Kidney epithelial cell (primary cell): ENCODE measurements at regions not wholly inside any gene's neighbourhood (a gene's known extent, or its start where the extent isn't known, plus 50 kb on each side); places are given as distances from the start of the nearest gene placed in this dataset.

Experiments
- DNase-seq: peaks from one replicate; pipeline ENCODE4 v3.0.0-alpha.2; 2010; ENCODE audit warnings: low read depth
- H3K27me3 ChIP-seq: 2 replicates; pipeline ENCODE4 v1.6.0; 2011; ENCODE audit warnings: low read length; ENCODE audit not compliant: control insufficient read depth, insufficient read depth
- H3K36me3 ChIP-seq: 2 replicates; pipeline ENCODE4 v1.5.1; 2011; ENCODE audit warnings: low read length; ENCODE audit not compliant: control insufficient read depth, insufficient read depth
- H3K4me3 ChIP-seq: 2 replicates; pipeline ENCODE4 v1.5.1; 2011; ENCODE audit warnings: low read depth, mild to moderate bottlenecking, control low read depth, low read length
- TF ChIP-seq, protein P1 (sequence below): IDR thresholded peaks from 2 replicates; pipeline ENCODE4 v1.5.1; 2011; ENCODE audit warnings: mild to moderate bottlenecking, moderate library complexity, low read length, control low read depth, inconsistent platforms; ENCODE audit not compliant: insufficient read depth, poor library complexity, severe bottlenecking

DNA sequence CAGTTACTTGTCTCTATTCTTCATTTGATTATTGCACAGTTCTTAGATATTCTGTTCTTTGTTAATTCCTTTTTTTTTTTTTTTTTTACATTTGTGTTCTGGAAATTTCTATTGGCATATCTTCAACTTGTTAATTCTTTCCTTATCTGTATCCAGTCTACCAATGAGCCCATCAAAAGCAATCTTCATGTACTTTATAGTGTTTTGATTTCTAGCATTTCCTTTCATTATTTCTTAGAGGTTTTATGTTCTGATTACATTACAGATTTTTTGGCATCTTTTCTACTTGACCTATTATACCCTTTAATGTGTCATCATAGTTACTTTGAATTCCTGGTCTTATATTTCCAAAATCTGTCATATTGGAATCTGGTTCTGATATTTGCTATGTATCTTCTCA, 2194.8 kb downstream of the PCDH9 start:
- Histone ChIP-seq H3K4me3 (no peak overlapping the region), H3K36me3 (no peaks in the 10 kb centered on the region), H3K27me3 (no peaks in the 10 kb centered on the region)
- TF ChIP-seq, protein P1, sequence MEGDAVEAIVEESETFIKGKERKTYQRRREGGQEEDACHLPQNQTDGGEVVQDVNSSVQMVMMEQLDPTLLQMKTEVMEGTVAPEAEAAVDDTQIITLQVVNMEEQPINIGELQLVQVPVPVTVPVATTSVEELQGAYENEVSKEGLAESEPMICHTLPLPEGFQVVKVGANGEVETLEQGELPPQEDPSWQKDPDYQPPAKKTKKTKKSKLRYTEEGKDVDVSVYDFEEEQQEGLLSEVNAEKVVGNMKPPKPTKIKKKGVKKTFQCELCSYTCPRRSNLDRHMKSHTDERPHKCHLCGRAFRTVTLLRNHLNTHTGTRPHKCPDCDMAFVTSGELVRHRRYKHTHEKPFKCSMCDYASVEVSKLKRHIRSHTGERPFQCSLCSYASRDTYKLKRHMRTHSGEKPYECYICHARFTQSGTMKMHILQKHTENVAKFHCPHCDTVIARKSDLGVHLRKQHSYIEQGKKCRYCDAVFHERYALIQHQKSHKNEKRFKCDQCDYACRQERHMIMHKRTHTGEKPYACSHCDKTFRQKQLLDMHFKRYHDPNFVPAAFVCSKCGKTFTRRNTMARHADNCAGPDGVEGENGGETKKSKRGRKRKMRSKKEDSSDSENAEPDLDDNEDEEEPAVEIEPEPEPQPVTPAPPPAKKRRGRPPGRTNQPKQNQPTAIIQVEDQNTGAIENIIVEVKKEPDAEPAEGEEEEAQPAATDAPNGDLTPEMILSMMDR, result no peak
- DNase-seq, result no peak

DNA sequence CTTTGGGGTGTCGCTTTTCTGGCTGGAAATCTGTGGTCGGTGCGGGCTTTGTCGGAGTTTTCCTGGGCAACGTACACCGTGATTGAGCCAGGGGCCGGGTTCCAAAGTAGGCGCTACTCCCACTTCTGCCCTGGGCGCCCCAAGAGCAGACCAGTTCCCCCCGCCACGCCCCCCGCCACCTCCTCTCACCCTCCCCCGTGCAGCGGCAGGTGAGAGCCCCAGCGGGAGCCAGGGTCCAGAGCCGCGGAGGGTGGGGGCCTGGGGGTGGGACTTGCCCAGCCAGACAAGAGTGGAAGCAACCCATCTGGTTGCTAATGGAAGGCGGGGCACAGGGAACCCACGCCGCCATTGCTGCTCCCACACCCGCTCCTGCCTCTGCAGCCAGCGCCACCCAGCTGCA, 2195.9 kb downstream of the PCDH9 start:
- TF ChIP-seq, protein P1, result no peak
- DNase-seq, result no peak
- no peaks in the 10 kb centered on the region for H3K27me3 ChIP-seq
- H3K4me3 ChIP-seq, result no peak overlapping the region
- no peaks in the 10 kb centered on the region for H3K36me3 ChIP-seq

DNA sequence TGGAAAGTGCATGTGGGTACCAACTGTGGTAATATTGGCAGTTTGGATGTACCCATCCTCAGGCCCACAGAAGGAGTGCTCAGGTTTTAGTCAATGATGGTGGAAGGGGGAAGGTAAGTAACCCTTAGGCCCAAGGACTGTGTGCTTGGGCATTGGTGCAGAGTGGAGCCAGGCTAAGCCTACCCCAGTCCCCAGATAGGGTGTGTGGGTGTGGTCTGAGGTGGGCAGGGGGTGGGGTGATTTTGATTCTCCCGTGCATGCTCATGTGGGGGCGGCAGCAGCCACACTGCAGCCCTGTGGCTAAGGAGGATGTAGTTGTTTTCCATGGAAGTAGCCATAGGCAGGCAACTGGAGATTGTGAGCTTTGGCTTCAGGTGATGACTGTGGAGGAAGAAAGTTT, 2197.3 kb downstream of the PCDH9 start:
- H3K4me3 ChIP-seq, result no peak overlapping the region
- no peaks in the 10 kb centered on the region for H3K36me3 ChIP-seq
- no peak for DNase-seq
- TF ChIP-seq, protein P1, result no peak
- no peaks in the 10 kb centered on the region for H3K27me3 ChIP-seq

DNA sequence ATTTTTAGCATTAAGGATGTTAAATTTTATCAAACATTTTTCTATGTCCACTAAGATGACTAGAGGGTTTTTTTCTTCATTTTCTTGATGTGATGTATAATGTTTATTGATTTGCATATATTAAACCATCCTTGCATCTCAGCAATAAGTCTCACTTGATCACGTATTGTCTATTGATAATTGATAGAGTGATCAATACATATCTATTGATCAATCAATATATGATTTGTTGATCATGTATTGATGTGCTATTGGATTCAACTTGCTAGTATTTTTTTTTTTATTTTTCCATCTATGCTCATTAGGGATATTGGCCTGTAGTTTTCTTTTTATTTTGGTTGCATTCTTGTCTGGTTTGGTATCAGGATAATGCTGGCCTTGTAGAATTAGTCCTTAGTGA, 2202.0 kb downstream of the PCDH9 start:
- H3K4me3 ChIP-seq, result no peak overlapping the region
- no peak for DNase-seq
- no peaks in the 10 kb centered on the region for H3K27me3 ChIP-seq
- H3K36me3 ChIP-seq, result no peaks in the 10 kb centered on the region
- TF ChIP-seq, protein P1, result no peak

DNA sequence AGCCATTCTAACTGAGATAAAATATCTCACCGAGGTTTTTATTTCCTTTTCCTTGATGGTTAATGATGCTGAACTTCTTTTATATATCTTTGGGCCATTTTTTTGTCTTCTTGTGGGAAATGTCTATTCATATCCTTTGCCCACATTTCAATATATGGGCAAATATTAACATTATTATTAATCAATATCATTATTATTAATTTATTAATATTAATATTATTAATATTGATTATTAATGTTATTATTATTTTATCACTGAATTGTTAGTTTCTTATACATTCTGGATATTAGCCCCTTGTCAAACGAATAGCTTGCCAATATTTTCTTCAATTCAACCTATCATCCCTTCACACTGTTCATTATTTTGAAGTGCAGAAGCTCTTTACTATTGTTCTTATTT, 2203.6 kb downstream of the PCDH9 start:
- no peaks in the 10 kb centered on the region for H3K27me3 ChIP-seq
- no peak for DNase-seq
- TF ChIP-seq, protein P1, result no peak
- H3K36me3 ChIP-seq, result no peaks in the 10 kb centered on the region
- H3K4me3 ChIP-seq, result no peak overlapping the region

DNA sequence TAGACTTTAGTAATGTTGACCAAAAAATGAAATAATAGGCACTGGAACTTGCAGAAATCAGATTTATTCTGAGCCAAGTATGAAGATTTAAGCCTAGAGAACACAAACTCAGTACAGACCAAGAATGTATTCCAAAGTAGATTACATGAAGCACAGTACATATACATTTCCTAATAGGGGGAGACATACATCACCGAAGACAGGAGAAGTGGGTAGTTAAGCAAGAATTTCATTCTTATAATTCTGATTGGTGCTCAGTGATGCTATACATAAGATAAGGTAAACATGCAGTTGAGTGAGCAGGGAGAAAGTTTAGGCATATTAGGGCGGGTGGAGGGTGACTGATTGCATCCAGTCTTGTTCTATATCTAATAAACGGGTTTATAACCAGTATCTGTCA, 2218.8 kb downstream of the PCDH9 start:
- H3K36me3 ChIP-seq, result no peaks in the 10 kb centered on the region
- no peak overlapping the region for H3K4me3 ChIP-seq
- DNase-seq, result no peak
- TF ChIP-seq, protein P1, result no peak
- no peaks in the 10 kb centered on the region for H3K27me3 ChIP-seq
